WERI-Rb-1 (cell line): ENCODE measurements at regions not wholly inside any gene's neighbourhood (a gene's known extent, or its start where the extent isn't known, plus 50 kb on each side); places are given as distances from the start of the nearest gene placed in this dataset.

Experiments used
- DNase-seq: peaks from one replicate; pipeline ENCODE4 v3.0.0-alpha.2; 2020
- H3K27ac ChIP-seq: fragments of 250-450 bp; sonication (Bioruptor Pico); 2 replicates; pipeline ENCODE4 v1.5.1; 2020; ENCODE audit warnings: mild to moderate bottlenecking, moderate library complexity
- H3K27me3 ChIP-seq: fragments of 250-450 bp; sonication (Bioruptor Pico); 2 replicates; pipeline ENCODE4 v1.5.1; 2021; ENCODE audit warnings: mild to moderate bottlenecking, low read depth, moderate library complexity; ENCODE audit not compliant: insufficient read depth, severe bottlenecking
- H3K36me3 ChIP-seq: fragments of 250-450 bp; sonication (Bioruptor Pico); 2 replicates; pipeline ENCODE4 v1.5.1; 2020; ENCODE audit warnings: mild to moderate bottlenecking, moderate library complexity
- H3K4me3 ChIP-seq: 2 replicates; pipeline ENCODE4 v1.5.1; 2011; ENCODE audit warnings: low read depth, mild to moderate bottlenecking, control low read depth, low read length
- H3K9me3 ChIP-seq: fragments of 250-450 bp; sonication (Bioruptor Pico); 2 replicates; pipeline ENCODE4 v1.5.1; 2021; ENCODE audit warnings: mild to moderate bottlenecking, moderate library complexity; ENCODE audit not compliant: severe bottlenecking
- CTCF ChIP-seq: IDR thresholded peaks from 2 replicates; pipeline ENCODE4 v1.5.1; 2011; ENCODE audit warnings: low read depth, mild to moderate bottlenecking, control low read depth, inconsistent platforms, low read length

- Histone ChIP-seq H3K4me3 (no peak overlapping the region), H3K27ac (no peak overlapping the region), H3K9me3 (peaks cover 6% of the 10 kb centered on the region), H3K36me3 (no peaks in the 10 kb centered on the region), H3K27me3 (no peaks in the 10 kb centered on the region)
- TF ChIP-seq CTCF: no peak
- DNase-seq: no peak
These were observed 181.3 kb downstream of the UXS1 start for GRCh38 chr2:106012591-106013347.

- no peak for TF ChIP-seq CTCF
- Histone ChIP-seq H3K9me3 (peaks cover 11% of the 10 kb centered on the region), H3K4me3 (no peak overlapping the region), H3K36me3 (no peaks in the 10 kb centered on the region), H3K27ac (peak overlapping the region; percentile 1; the same call in 1 of the 2 replicates), H3K27me3 (no peaks in the 10 kb centered on the region)
- DNase-seq: no peak
These were observed 182.0 kb downstream of the UXS1 start for GRCh38 chr2:106012001-106012590.

- Histone ChIP-seq H3K4me3 (no peak overlapping the region), H3K27me3 (no peaks in the 10 kb centered on the region), H3K36me3 (no peaks in the 10 kb centered on the region), H3K27ac (peak overlapping the region; percentile 1; the same call in 1 of the 2 replicates), H3K9me3 (peaks cover 11% of the 10 kb centered on the region)
- no peak for TF ChIP-seq CTCF
- peak; percentile 35 for DNase-seq
These were observed 182.7 kb downstream of the UXS1 start for GRCh38 chr2:106011380-106011779.

GRCh38 chr2:106010818-106011355, 183.2 kb downstream of the UXS1 start:
- H3K9me3 ChIP-seq: peaks cover 11% of the 10 kb centered on the region
- no peak overlapping the region for H3K4me3 ChIP-seq
- TF ChIP-seq CTCF: no peak

GRCh38 chr2:106009096-106009495, 185.0 kb downstream of the UXS1 start:
- TF ChIP-seq CTCF: no peak
- no peak overlapping the region for H3K4me3 ChIP-seq
- DNase-seq: no peak
- peaks cover 14% of the 10 kb centered on the region for H3K9me3 ChIP-seq
- H3K27ac ChIP-seq: no peak overlapping the region
- no peaks in the 10 kb centered on the region for H3K27me3 ChIP-seq
- H3K36me3 ChIP-seq: no peaks in the 10 kb centered on the region

More at GRCh38 chr2:106010818-106011355, 183.2 kb downstream of the UXS1 start:
- Histone ChIP-seq H3K27me3 (no peaks in the 10 kb centered on the region), H3K27ac (peak overlapping the region; percentile 46; the same call in 1 of the 2 replicates), H3K36me3 (no peaks in the 10 kb centered on the region)
- peak; percentile 29 for DNase-seq
